ENCODE measurements at regions not wholly inside any gene's neighbourhood (a gene's known extent, or its start where the extent isn't known, plus 50 kb on each side); places are given as distances from the start of the nearest gene placed in this dataset.

GRCh38 chr4:35789899-35790574, 454.3 kb downstream of the ARAP2 start:
- Mint-ChIP-seq H3K36me3 (ENCODE audit: insufficient read depth, unreplicated experiment) (no peaks in the 10 kb centered on the region), H3K4me1 (ENCODE audit: low read depth, unreplicated experiment) (no peaks in the 10 kb centered on the region), H3K4me3 (ENCODE audit: low read depth, unreplicated experiment) (no peak overlapping the region), H3K27me3 (ENCODE audit: unreplicated experiment) (no peaks in the 10 kb centered on the region), H3K9me3 (ENCODE audit: low read depth, unreplicated experiment) (peaks cover 3% of the 10 kb centered on the region), H3K27ac (ENCODE audit: unreplicated experiment) (no peak overlapping the region)
- CTCF ChIA-PET: no interaction called here
- intact Hi-C loops (cut with micrococcal nuclease; ENCODE audit: unreplicated experiment): no loop called here
- no peak for TF ChIP-seq CTCF (IDR thresholded peaks at IDR 0.05; ENCODE audit: unreplicated experiment)
- no peak for DNase-seq
- no TSS peak for BruUV-seq (replicated peaks)

- Mint-ChIP-seq H3K36me3 (ENCODE audit: insufficient read depth, unreplicated experiment) (no peaks in the 10 kb centered on the region), H3K4me1 (ENCODE audit: low read depth, unreplicated experiment) (no peaks in the 10 kb centered on the region), H3K4me3 (ENCODE audit: low read depth, unreplicated experiment) (no peak overlapping the region), H3K27ac (ENCODE audit: unreplicated experiment) (no peak overlapping the region), H3K9me3 (ENCODE audit: low read depth, unreplicated experiment) (peaks cover 3% of the 10 kb centered on the region), H3K27me3 (ENCODE audit: unreplicated experiment) (no peaks in the 10 kb centered on the region)
- no peak for TF ChIP-seq CTCF (IDR thresholded peaks at IDR 0.05; ENCODE audit: unreplicated experiment)
- intact Hi-C loops (cut with micrococcal nuclease; ENCODE audit: unreplicated experiment): no loop called here
- no TSS peak for BruUV-seq (replicated peaks)
- CTCF ChIA-PET: no interaction called here
- DNase-seq: no peak
These were observed 451.1 kb downstream of the ARAP2 start for GRCh38 chr4:35793045-35793722.

- Mint-ChIP-seq H3K9me3 (ENCODE audit: low read depth, unreplicated experiment) (peaks cover 3% of the 10 kb centered on the region), H3K27ac (ENCODE audit: unreplicated experiment) (no peak overlapping the region), H3K36me3 (ENCODE audit: insufficient read depth, unreplicated experiment) (no peaks in the 10 kb centered on the region), H3K4me1 (ENCODE audit: low read depth, unreplicated experiment) (no peaks in the 10 kb centered on the region), H3K4me3 (ENCODE audit: low read depth, unreplicated experiment) (no peak overlapping the region), H3K27me3 (ENCODE audit: unreplicated experiment) (no peaks in the 10 kb centered on the region)
- CTCF ChIA-PET: no interaction called here
- DNase-seq: no peak
- no TSS peak for BruUV-seq (replicated peaks)
- intact Hi-C loops (cut with micrococcal nuclease; ENCODE audit: unreplicated experiment): no loop called here
- TF ChIP-seq CTCF (IDR thresholded peaks at IDR 0.05; ENCODE audit: unreplicated experiment): no peak
These were observed 450.5 kb downstream of the ARAP2 start for GRCh38 chr4:35793766-35794165.

GRCh38 chr4:35800669-35801068, 443.6 kb downstream of the ARAP2 start:
- Mint-ChIP-seq H3K27ac (ENCODE audit: unreplicated experiment) (no peak overlapping the region), H3K27me3 (ENCODE audit: unreplicated experiment) (no peaks in the 10 kb centered on the region), H3K4me1 (ENCODE audit: low read depth, unreplicated experiment) (no peaks in the 10 kb centered on the region), H3K36me3 (ENCODE audit: insufficient read depth, unreplicated experiment) (no peaks in the 10 kb centered on the region), H3K4me3 (ENCODE audit: low read depth, unreplicated experiment) (no peak overlapping the region), H3K9me3 (ENCODE audit: low read depth, unreplicated experiment) (no peaks in the 10 kb centered on the region)
- no peak for TF ChIP-seq CTCF (IDR thresholded peaks at IDR 0.05; ENCODE audit: unreplicated experiment)
- CTCF ChIA-PET: no interaction called here
- no TSS peak for BruUV-seq (replicated peaks)
- intact Hi-C loops (cut with micrococcal nuclease; ENCODE audit: unreplicated experiment): no loop called here
- no peak for DNase-seq

Measured in Calu3 (cell line).